ENCODE measurements at regions not wholly inside any gene's neighbourhood (a gene's known extent, or its start where the extent isn't known, plus 50 kb on each side); places are given as distances from the start of the nearest gene placed in this dataset.

GRCh38 chr1:106746448-106747085 is 309.9 kb upstream of the PRMT6 start:
- no peak for DNase-seq

- DNase-seq: no peak
Observed at GRCh38 chr1:106747232-106747631, 309.2 kb upstream of the PRMT6 start.

GRCh38 chr1:106747791-106748190 is 308.7 kb upstream of the PRMT6 start:
- no peak for DNase-seq

- DNase-seq: no peak
Observed at GRCh38 chr1:106748606-106749005, 307.9 kb upstream of the PRMT6 start.

GRCh38 chr1:106749491-106749890 is 307.0 kb upstream of the PRMT6 start:
- DNase-seq: no peak

- DNase-seq: no peak
Observed at GRCh38 chr1:106749906-106750305, 306.6 kb upstream of the PRMT6 start.

- no peak for DNase-seq
Observed at GRCh38 chr1:106751002-106751401, 305.5 kb upstream of the PRMT6 start.

GRCh38 chr1:106753066-106753465 is 303.4 kb upstream of the PRMT6 start:
- DNase-seq: no peak

- no peak for DNase-seq
Observed at GRCh38 chr1:106754957-106755356, 301.5 kb upstream of the PRMT6 start.

- DNase-seq: peak; percentile 13
Observed at GRCh38 chr1:106755682-106756406, 300.6 kb upstream of the PRMT6 start.

- no peak for DNase-seq
Observed at GRCh38 chr1:106756752-106757151, 299.7 kb upstream of the PRMT6 start.

GRCh38 chr1:106768077-106768476 is 288.4 kb upstream of the PRMT6 start:
- DNase-seq: no peak

- no peak for DNase-seq
Observed at GRCh38 chr1:106768501-106768900, 288.0 kb upstream of the PRMT6 start.

- no peak for DNase-seq
Observed at GRCh38 chr1:106773206-106773605, 283.3 kb upstream of the PRMT6 start.

GRCh38 chr1:106780066-106780465 is 276.4 kb upstream of the PRMT6 start:
- DNase-seq: no peak

- DNase-seq: no peak
Observed at GRCh38 chr1:106780806-106781569, 275.5 kb upstream of the PRMT6 start.

GRCh38 chr1:106785176-106785575 is 271.3 kb upstream of the PRMT6 start:
- no peak for DNase-seq

GRCh38 chr1:106787520-106787919 is 269.0 kb upstream of the PRMT6 start:
- no peak for DNase-seq

GRCh38 chr1:106789686-106790085 is 266.8 kb upstream of the PRMT6 start:
- DNase-seq: no peak

- no peak for DNase-seq
Observed at GRCh38 chr1:106791041-106791440, 265.4 kb upstream of the PRMT6 start.

GRCh38 chr1:106793651-106794050 is 262.8 kb upstream of the PRMT6 start:
- no peak for DNase-seq

- peak; percentile 1 for DNase-seq
Observed at GRCh38 chr1:106798991-106799390, 257.5 kb upstream of the PRMT6 start.

- no peak for DNase-seq
Observed at GRCh38 chr1:106802181-106802580, 254.3 kb upstream of the PRMT6 start.

- DNase-seq: no peak
Observed at GRCh38 chr1:106814418-106814817, 242.1 kb upstream of the PRMT6 start.

Measured in EL (cell line).